Uterus (tissue), 2 donors: ENCODE measurements at regions not wholly inside any gene's neighbourhood (a gene's known extent, or its start where the extent isn't known, plus 50 kb on each side); places are given as distances from the start of the nearest gene placed in this dataset.

Experiments used
- CTCF ChIP-seq, 4 experiments: fragments of 200-600 bp in 2 of 4; fragments of 450-650 bp in 2 of 4; sonication (generic) in 2 of 4; IDR thresholded peaks; one replicate each; pipeline ENCODE4 v1.5.1; 2016 to 2019; ENCODE audit warnings: antibody characterized with exemption in 4 of 4, mild to moderate bottlenecking in 2 of 4, moderate library complexity in 1 of 4
- POLR2A ChIP-seq, 2 donors: fragments of 450-650 bp; IDR thresholded peaks; one replicate each; pipeline ENCODE4 v1.6.1; 2016; ENCODE audit warnings: antibody characterized with exemption in 2 of 2, mild to moderate bottlenecking in 1 of 2, moderate library complexity in 1 of 2

- no peak for TF ChIP-seq POLR2A (IDR thresholded peaks at IDR 0.05)
- TF ChIP-seq CTCF (IDR thresholded peaks at IDR 0.05) = no peak
Observed at GRCh38 chr3:139123377-139124095, 78.8 kb upstream of the PRR23C start.
